ENCODE measurements at regions not wholly inside any gene's neighbourhood (a gene's known extent, or its start where the extent isn't known, plus 50 kb on each side); places are given as distances from the start of the nearest gene placed in this dataset.

- peak; percentile 50 to 59 for DNase-seq
Observed at GRCh38 chr14:37903343-37904191, 304.1 kb upstream of the SSTR1 start.

- no peak for DNase-seq
Observed at GRCh38 chr14:37924622-37925021, 283.1 kb upstream of the SSTR1 start.

GRCh38 chr14:37932008-37932407, 275.7 kb upstream of the SSTR1 start:
- DNase-seq, result no peak

GRCh38 chr14:37932481-37932880, 275.2 kb upstream of the SSTR1 start:
- DNase-seq, result no peak

- no peak for DNase-seq
Observed at GRCh38 chr14:37936971-37937370, 270.7 kb upstream of the SSTR1 start.

- DNase-seq, result no peak
Observed at GRCh38 chr14:37939442-37940028, 268.2 kb upstream of the SSTR1 start.

- DNase-seq, result no peak
Observed at GRCh38 chr14:37945959-37946358, 261.7 kb upstream of the SSTR1 start.

GRCh38 chr14:37946819-37947218, 260.9 kb upstream of the SSTR1 start:
- DNase-seq, result no peak

GRCh38 chr14:37948266-37948665, 259.4 kb upstream of the SSTR1 start:
- no peak for DNase-seq

GRCh38 chr14:37968664-37969240, 239.0 kb upstream of the SSTR1 start:
- DNase-seq, result no peak

- DNase-seq, result peak in 1 of 2 experiments; percentile 8
Observed at GRCh38 chr14:37969511-37969979, 238.2 kb upstream of the SSTR1 start.

GRCh38 chr14:37970696-37971095, 237.0 kb upstream of the SSTR1 start:
- DNase-seq, result no peak

- no peak for DNase-seq
Observed at GRCh38 chr14:37972941-37973887, 234.5 kb upstream of the SSTR1 start.

- no peak for DNase-seq
Observed at GRCh38 chr14:37974421-37974820, 233.3 kb upstream of the SSTR1 start.

- DNase-seq, result no peak
Observed at GRCh38 chr14:37977481-37977880, 230.2 kb upstream of the SSTR1 start.

GRCh38 chr14:37985826-37986470, 221.8 kb upstream of the SSTR1 start:
- DNase-seq, result peak; percentile 26 to 62

- no peak for DNase-seq
Observed at GRCh38 chr14:37988472-37988871, 219.2 kb upstream of the SSTR1 start.

GRCh38 chr14:37991027-37991426, 216.7 kb upstream of the SSTR1 start:
- DNase-seq, result no peak

- peak in 1 of 2 experiments; percentile 2 for DNase-seq
Observed at GRCh38 chr14:37992499-37992898, 215.2 kb upstream of the SSTR1 start.

GRCh38 chr14:37994846-37995372, 212.8 kb upstream of the SSTR1 start:
- no peak for DNase-seq

GRCh38 chr14:37997017-37997416, 210.7 kb upstream of the SSTR1 start:
- no peak for DNase-seq

- no peak for DNase-seq
Observed at GRCh38 chr14:38000340-38000739, 207.4 kb upstream of the SSTR1 start.
